GM12878 (cell line): ENCODE measurements at regions not wholly inside any gene's neighbourhood (a gene's known extent, or its start where the extent isn't known, plus 50 kb on each side); places are given as distances from the start of the nearest gene placed in this dataset.
A peak's percentile ranks its signal among the peaks of the same experiment; 100 is the strongest.

Source experiments
- CBFB ChIP-seq: IDR thresholded peaks from 2 replicates; pipeline ENCODE4 v1.6.1; 2016; ENCODE audit warnings: antibody characterized with exemption, low read depth
- EED ChIP-seq: sonication (generic); IDR thresholded peaks from 2 replicates; pipeline ENCODE4 v1.6.1; 2016; ENCODE audit warnings: antibody characterized with exemption, low read depth
- FOXM1 ChIP-seq: IDR thresholded peaks from 2 replicates; pipeline ENCODE4 v1.6.1; 2012; ENCODE audit warnings: low read depth, mild to moderate bottlenecking, inconsistent platforms, low read length, moderate library complexity
- JUND ChIP-seq: IDR thresholded peaks from 2 replicates; pipeline ENCODE4 v1.6.1; 2012; ENCODE audit warnings: low read depth, mild to moderate bottlenecking, low read length, improper control_type of control experiment, moderate library complexity
- POLR2A ChIP-seq: IDR thresholded peaks from 2 replicates; pipeline ENCODE4 v1.6.1; 2011; ENCODE audit warnings: low read depth, mild to moderate bottlenecking, low read length
- POLR2AphosphoS5 ChIP-seq: IDR thresholded peaks from 2 replicates; pipeline ENCODE4 v1.6.1; 2011; ENCODE audit warnings: mild to moderate bottlenecking, low read length, inconsistent platforms
- TF ChIP-seq, protein P1 (sequence below), 3 experiments: IDR thresholded peaks in 2 of 3; conservative IDR thresholded peaks in 1 of 3; 2 replicates each; pipeline ENCODE4 v1.5.1; 2011; ENCODE audit warnings: low read depth in 3 of 3, low read length in 3 of 3, mild to moderate bottlenecking in 3 of 3, control low read depth in 2 of 3, moderate library complexity in 2 of 3, inconsistent platforms in 1 of 3, mixed read lengths in 1 of 3; ENCODE audit not compliant: control insufficient read depth in 2 of 3, insufficient read depth in 1 of 3; ENCODE audit errors: extremely low read depth in 1 of 3
- TF ChIP-seq, protein P2 (sequence below): IDR thresholded peaks from 2 replicates; pipeline ENCODE4 v1.6.1; 2012; ENCODE audit warnings: low read depth, low read length, improper control_type of control experiment

DNA sequence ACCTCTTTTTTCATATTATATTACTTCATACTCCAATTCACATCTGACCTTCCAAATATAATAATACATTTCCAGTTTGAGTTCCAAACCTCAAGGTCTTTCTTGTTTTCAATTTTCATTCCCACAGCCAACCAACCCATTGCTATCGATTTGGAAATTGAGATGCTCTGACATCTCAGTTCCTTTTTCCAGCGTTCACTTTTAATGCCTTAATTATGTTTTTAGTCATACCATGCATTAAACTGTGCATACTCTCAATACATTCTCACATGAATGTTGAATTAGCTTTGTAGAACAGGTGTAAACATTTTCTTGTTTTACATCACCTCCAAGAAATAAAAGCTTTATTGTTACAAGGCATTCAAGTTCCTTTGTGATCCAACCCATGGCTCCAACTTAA, 294.2 kb upstream of the ANO3 start:
- TF ChIP-seq POLR2A (no peak), CBFB (no peak), EED (0 out of 2 replicates have a peak, but pooled peaks have one; percentile 45), FOXM1 (0 out of 2 replicates have a peak, but pooled peaks have one; percentile 52), JUND (no peak), POLR2AphosphoS5 (no peak)
- TF ChIP-seq, protein P1, sequence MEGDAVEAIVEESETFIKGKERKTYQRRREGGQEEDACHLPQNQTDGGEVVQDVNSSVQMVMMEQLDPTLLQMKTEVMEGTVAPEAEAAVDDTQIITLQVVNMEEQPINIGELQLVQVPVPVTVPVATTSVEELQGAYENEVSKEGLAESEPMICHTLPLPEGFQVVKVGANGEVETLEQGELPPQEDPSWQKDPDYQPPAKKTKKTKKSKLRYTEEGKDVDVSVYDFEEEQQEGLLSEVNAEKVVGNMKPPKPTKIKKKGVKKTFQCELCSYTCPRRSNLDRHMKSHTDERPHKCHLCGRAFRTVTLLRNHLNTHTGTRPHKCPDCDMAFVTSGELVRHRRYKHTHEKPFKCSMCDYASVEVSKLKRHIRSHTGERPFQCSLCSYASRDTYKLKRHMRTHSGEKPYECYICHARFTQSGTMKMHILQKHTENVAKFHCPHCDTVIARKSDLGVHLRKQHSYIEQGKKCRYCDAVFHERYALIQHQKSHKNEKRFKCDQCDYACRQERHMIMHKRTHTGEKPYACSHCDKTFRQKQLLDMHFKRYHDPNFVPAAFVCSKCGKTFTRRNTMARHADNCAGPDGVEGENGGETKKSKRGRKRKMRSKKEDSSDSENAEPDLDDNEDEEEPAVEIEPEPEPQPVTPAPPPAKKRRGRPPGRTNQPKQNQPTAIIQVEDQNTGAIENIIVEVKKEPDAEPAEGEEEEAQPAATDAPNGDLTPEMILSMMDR (IDR thresholded peaks at IDR 0.05 in 2 of 3, conservative IDR thresholded peaks at IDR 0.05 in 1 of 3; ENCODE audit: control insufficient read depth in 2 of 3, extremely low read depth in 1 of 3, insufficient read depth in 1 of 3, low read depth in 3 of 3, low read length in 3 of 3) = no peak
- TF ChIP-seq, protein P2, sequence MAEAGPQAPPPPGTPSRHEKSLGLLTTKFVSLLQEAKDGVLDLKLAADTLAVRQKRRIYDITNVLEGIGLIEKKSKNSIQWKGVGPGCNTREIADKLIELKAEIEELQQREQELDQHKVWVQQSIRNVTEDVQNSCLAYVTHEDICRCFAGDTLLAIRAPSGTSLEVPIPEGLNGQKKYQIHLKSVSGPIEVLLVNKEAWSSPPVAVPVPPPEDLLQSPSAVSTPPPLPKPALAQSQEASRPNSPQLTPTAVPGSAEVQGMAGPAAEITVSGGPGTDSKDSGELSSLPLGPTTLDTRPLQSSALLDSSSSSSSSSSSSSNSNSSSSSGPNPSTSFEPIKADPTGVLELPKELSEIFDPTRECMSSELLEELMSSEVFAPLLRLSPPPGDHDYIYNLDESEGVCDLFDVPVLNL = no peak
